ENCODE measurements at regions not wholly inside any gene's neighbourhood (a gene's known extent, or its start where the extent isn't known, plus 50 kb on each side); places are given as distances from the start of the nearest gene placed in this dataset.
A peak's percentile ranks its signal among the peaks of the same experiment; 100 is the strongest.

DNA sequence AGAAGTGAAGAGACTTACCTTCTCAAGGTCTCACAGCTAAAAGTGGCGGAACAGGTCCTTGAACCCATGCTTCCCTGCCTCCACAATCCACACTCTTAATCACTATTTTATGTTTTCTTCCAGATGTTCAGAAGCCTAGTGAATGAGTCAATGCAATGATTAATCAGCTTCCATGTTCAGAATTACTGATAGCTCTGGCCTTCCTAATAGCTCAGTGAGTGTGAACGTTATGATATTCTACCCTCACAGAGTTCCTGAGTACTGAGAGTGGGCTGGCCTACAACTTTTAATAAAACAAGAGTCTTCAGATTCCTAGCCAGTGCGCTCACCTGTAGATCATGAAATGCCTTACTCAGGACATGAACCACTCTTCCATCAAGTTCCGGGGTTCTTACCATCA is 443.0 kb upstream of the ADAMTS9 start (continued):
- TF ChIP-seq, protein P1, sequence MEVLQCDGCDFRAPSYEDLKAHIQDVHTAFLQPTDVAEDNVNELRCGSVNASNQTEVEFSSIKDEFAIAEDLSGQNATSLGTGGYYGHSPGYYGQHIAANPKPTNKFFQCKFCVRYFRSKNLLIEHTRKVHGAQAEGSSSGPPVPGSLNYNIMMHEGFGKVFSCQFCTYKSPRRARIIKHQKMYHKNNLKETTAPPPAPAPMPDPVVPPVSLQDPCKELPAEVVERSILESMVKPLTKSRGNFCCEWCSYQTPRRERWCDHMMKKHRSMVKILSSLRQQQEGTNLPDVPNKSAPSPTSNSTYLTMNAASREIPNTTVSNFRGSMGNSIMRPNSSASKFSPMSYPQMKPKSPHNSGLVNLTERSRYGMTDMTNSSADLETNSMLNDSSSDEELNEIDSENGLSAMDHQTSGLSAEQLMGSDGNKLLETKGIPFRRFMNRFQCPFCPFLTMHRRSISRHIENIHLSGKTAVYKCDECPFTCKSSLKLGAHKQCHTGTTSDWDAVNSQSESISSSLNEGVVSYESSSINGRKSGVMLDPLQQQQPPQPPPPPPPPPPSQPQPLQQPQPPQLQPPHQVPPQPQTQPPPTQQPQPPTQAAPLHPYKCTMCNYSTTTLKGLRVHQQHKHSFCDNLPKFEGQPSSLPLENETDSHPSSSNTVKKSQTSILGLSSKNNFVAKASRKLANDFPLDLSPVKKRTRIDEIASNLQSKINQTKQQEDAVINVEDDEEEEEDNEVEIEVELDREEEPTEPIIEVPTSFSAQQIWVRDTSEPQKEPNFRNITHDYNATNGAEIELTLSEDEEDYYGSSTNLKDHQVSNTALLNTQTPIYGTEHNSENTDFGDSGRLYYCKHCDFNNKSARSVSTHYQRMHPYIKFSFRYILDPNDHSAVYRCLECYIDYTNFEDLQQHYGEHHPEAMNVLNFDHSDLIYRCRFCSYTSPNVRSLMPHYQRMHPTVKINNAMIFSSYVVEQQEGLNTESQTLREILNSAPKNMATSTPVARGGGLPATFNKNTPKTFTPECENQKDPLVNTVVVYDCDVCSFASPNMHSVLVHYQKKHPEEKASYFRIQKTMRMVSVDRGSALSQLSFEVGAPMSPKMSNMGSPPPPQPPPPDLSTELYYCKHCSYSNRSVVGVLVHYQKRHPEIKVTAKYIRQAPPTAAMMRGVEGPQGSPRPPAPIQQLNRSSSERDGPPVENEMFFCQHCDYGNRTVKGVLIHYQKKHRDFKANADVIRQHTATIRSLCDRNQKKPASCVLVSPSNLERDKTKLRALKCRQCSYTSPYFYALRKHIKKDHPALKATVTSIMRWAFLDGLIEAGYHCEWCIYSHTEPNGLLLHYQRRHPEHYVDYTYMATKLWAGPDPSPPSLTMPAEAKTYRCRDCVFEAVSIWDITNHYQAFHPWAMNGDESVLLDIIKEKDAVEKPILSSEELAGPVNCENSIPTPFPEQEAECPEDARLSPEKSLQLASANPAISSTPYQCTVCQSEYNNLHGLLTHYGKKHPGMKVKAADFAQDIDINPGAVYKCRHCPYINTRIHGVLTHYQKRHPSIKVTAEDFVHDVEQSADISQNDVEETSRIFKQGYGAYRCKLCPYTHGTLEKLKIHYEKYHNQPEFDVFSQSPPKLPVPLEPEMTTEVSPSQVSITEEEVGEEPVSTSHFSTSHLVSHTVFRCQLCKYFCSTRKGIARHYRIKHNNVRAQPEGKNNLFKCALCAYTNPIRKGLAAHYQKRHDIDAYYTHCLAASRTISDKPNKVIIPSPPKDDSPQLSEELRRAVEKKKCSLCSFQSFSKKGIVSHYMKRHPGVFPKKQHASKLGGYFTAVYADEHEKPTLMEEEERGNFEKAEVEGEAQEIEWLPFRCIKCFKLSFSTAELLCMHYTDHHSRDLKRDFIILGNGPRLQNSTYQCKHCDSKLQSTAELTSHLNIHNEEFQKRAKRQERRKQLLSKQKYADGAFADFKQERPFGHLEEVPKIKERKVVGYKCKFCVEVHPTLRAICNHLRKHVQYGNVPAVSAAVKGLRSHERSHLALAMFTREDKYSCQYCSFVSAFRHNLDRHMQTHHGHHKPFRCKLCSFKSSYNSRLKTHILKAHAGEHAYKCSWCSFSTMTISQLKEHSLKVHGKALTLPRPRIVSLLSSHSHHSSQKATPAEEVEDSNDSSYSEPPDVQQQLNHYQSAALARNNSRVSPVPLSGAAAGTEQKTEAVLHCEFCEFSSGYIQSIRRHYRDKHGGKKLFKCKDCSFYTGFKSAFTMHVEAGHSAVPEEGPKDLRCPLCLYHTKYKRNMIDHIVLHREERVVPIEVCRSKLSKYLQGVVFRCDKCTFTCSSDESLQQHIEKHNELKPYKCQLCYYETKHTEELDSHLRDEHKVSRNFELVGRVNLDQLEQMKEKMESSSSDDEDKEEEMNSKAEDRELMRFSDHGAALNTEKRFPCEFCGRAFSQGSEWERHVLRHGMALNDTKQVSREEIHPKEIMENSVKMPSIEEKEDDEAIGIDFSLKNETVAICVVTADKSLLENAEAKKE (CRISPR knock-in tag; IDR thresholded peaks at IDR 0.05) = no peak
- TF ChIP-seq NANOG (IDR thresholded peaks at IDR 0.05; ENCODE audit: borderline replicate concordance) (no peak), EZH2 (IDR thresholded peaks at IDR 0.05; ENCODE audit: low read depth, unreplicated experiment) (no peak), ZNF114 (CRISPR knock-in tag; IDR thresholded peaks at IDR 0.05) (no peak)

DNA sequence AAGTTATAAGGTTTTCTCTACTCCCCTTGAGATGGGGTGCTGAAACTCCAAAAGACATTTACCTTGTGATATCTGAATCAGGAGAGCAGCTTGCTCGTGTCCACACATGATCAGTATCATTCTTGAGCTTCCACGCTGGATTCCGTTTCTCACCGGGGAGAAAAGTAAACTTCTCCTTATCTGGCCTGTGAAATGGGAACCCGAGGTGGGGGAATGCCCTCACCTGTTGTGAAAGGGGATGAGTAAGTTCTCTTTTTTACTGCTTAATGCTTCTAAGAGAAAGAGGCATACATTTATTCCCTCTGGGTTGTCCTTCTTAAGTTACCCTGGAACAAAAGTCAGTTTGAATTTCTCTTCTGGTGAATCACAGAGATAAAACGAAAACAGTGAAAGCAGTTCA is 440.5 kb upstream of the ADAMTS9 start:
- Histone ChIP-seq H3K4me3 (no peak overlapping the region), H3K36me3 (ENCODE audit: insufficient read depth) (no peaks in the 10 kb centered on the region), H3K27me3 (ENCODE audit: insufficient read depth) (no peaks in the 10 kb centered on the region), H2AFZ (peak overlapping the region; percentile 52), H3K79me2 (replicated peaks; ENCODE audit: insufficient read depth) (no peaks in the 10 kb centered on the region), H3K4me1 (ENCODE audit: insufficient read depth) (no peaks in the 10 kb centered on the region), H3K27ac (ENCODE audit: low read depth) (no peak overlapping the region), H3K4me2 (no peak overlapping the region), H4K20me1 (replicated peaks; ENCODE audit: insufficient read depth) (no peaks in the 10 kb centered on the region), H3F3A (replicated peaks; ENCODE audit: low read depth) (no peaks in the 10 kb centered on the region), H3K9me2 (ENCODE audit: insufficient read depth) (peaks cover 13% of the 10 kb centered on the region; the same call in 1 of the 2 replicates)
- DNase-seq (ENCODE audit: low spot score) = no peak
- Mint-ChIP-seq H3K27me3 (ENCODE audit: insufficient read depth, low read depth, poor library complexity) (no peaks in the 10 kb centered on the region), H3K9me3 (no peaks in the 10 kb centered on the region; the same call in 2 of the 3 replicates), H3K27ac (no peak overlapping the region), H3K4me3 (no peak overlapping the region), H3K4me1 (no peaks in the 10 kb centered on the region), H3K36me3 (ENCODE audit: low read depth) (no peaks in the 10 kb centered on the region; the same call in 2 of the 3 replicates)
- no peak for ATAC-seq
- TF ChIP-seq STAT1 (IDR thresholded peaks at IDR 0.05; ENCODE audit: unreplicated experiment) (no peak), JUNB (IDR thresholded peaks at IDR 0.05; ENCODE audit: unreplicated experiment) (no peak), NANOG (IDR thresholded peaks at IDR 0.05; ENCODE audit: borderline replicate concordance) (no peak), POLR2AphosphoS5 (IDR thresholded peaks at IDR 0.05; ENCODE audit: low read depth) (no peak), EZH2phosphoT487 (IDR thresholded peaks at IDR 0.05; ENCODE audit: unreplicated experiment) (no peak), ZNF331 (CRISPR knock-in tag; IDR thresholded peaks at IDR 0.05; ENCODE audit: low read depth) (no peak), ZNF114 (CRISPR knock-in tag; IDR thresholded peaks at IDR 0.05) (no peak)
- TF ChIP-seq, protein P2, sequence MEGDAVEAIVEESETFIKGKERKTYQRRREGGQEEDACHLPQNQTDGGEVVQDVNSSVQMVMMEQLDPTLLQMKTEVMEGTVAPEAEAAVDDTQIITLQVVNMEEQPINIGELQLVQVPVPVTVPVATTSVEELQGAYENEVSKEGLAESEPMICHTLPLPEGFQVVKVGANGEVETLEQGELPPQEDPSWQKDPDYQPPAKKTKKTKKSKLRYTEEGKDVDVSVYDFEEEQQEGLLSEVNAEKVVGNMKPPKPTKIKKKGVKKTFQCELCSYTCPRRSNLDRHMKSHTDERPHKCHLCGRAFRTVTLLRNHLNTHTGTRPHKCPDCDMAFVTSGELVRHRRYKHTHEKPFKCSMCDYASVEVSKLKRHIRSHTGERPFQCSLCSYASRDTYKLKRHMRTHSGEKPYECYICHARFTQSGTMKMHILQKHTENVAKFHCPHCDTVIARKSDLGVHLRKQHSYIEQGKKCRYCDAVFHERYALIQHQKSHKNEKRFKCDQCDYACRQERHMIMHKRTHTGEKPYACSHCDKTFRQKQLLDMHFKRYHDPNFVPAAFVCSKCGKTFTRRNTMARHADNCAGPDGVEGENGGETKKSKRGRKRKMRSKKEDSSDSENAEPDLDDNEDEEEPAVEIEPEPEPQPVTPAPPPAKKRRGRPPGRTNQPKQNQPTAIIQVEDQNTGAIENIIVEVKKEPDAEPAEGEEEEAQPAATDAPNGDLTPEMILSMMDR (conservative IDR thresholded peaks at IDR 0.05; ENCODE audit: low read depth in 2 of 2) = no peak
- TF ChIP-seq, protein P3, sequence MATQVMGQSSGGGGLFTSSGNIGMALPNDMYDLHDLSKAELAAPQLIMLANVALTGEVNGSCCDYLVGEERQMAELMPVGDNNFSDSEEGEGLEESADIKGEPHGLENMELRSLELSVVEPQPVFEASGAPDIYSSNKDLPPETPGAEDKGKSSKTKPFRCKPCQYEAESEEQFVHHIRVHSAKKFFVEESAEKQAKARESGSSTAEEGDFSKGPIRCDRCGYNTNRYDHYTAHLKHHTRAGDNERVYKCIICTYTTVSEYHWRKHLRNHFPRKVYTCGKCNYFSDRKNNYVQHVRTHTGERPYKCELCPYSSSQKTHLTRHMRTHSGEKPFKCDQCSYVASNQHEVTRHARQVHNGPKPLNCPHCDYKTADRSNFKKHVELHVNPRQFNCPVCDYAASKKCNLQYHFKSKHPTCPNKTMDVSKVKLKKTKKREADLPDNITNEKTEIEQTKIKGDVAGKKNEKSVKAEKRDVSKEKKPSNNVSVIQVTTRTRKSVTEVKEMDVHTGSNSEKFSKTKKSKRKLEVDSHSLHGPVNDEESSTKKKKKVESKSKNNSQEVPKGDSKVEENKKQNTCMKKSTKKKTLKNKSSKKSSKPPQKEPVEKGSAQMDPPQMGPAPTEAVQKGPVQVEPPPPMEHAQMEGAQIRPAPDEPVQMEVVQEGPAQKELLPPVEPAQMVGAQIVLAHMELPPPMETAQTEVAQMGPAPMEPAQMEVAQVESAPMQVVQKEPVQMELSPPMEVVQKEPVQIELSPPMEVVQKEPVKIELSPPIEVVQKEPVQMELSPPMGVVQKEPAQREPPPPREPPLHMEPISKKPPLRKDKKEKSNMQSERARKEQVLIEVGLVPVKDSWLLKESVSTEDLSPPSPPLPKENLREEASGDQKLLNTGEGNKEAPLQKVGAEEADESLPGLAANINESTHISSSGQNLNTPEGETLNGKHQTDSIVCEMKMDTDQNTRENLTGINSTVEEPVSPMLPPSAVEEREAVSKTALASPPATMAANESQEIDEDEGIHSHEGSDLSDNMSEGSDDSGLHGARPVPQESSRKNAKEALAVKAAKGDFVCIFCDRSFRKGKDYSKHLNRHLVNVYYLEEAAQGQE (IDR thresholded peaks at IDR 0.05; ENCODE audit: unreplicated experiment) = no peak
